ENCODE measurements at regions not wholly inside any gene's neighbourhood (a gene's known extent, or its start where the extent isn't known, plus 50 kb on each side); places are given as distances from the start of the nearest gene placed in this dataset.

- no peak for TF ChIP-seq CTCF (IDR thresholded peaks at IDR 0.05; ENCODE audit: low read depth, low read length)
- H3K4me3 ChIP-seq (ENCODE audit: low read depth, low read length), result no peak overlapping the region
- no peak for DNase-seq (ENCODE audit: low read depth, low spot score)
- in situ Hi-C loops (cut with HindIII; ENCODE audit: low sequenced_read_pairs), result no loop called here
Observed at GRCh38 chr2:238725298-238725697, 122.6 kb upstream of the TWIST2 start.

DNA sequence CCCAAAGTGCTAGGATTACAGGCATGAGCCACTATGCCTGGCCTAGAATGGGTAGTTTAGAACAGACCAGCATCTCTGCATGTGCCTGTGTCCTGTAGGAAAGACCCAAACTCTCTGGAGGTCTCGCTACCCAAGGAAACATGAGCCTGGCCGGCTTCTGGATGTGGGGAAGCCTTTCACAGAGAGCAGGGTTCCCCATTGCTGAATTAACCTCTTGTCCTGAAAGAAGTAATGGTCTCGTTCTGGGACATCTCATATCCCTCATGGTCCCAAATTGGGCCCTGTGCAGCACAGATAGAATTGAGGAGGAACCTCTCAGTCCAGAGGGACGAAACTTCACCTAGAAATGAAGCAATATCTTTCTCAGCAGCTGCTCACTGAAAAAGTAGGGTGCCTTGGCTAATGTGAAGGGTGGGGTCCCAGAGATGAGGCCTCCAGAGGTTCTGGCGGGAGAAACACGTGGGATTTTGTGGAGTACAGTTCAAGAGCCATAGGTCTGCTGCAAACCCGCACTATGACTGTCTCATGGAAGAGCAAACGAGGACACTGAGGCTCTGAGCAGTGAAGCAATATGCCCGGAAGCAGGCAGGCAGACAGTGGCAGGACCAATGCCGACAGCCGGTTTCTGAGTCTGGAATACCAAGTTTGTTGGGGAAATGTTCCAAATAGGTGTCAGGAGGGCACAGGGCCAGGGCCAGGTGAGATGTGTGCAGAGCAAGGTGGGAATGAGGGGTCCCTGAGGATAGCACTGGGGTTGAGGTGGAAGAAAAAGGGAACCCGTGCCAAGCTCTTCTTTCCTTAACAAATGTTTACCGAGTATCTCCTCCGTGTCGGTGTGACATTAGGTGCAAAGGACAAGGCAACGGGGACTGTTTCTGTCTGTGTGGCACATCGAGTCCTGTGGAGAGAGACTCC lies 121.0 kb upstream of the TWIST2 start:
- H3K4me3 ChIP-seq (ENCODE audit: low read depth, low read length), result no peak overlapping the region
- DNase-seq (ENCODE audit: low read depth, low spot score), result no peak
- no peak for TF ChIP-seq CTCF (IDR thresholded peaks at IDR 0.05; ENCODE audit: low read depth, low read length)
- in situ Hi-C loops (cut with HindIII; ENCODE audit: low sequenced_read_pairs), result no loop called here

GRCh38 chr2:238727585-238728329 lies 120.1 kb upstream of the TWIST2 start:
- in situ Hi-C loops (cut with HindIII; ENCODE audit: low sequenced_read_pairs), result no loop called here
- no peak for TF ChIP-seq CTCF (IDR thresholded peaks at IDR 0.05; ENCODE audit: low read depth, low read length)
- no peak overlapping the region for H3K4me3 ChIP-seq (ENCODE audit: low read depth, low read length)
- no peak for DNase-seq (ENCODE audit: low read depth, low spot score)

DNA sequence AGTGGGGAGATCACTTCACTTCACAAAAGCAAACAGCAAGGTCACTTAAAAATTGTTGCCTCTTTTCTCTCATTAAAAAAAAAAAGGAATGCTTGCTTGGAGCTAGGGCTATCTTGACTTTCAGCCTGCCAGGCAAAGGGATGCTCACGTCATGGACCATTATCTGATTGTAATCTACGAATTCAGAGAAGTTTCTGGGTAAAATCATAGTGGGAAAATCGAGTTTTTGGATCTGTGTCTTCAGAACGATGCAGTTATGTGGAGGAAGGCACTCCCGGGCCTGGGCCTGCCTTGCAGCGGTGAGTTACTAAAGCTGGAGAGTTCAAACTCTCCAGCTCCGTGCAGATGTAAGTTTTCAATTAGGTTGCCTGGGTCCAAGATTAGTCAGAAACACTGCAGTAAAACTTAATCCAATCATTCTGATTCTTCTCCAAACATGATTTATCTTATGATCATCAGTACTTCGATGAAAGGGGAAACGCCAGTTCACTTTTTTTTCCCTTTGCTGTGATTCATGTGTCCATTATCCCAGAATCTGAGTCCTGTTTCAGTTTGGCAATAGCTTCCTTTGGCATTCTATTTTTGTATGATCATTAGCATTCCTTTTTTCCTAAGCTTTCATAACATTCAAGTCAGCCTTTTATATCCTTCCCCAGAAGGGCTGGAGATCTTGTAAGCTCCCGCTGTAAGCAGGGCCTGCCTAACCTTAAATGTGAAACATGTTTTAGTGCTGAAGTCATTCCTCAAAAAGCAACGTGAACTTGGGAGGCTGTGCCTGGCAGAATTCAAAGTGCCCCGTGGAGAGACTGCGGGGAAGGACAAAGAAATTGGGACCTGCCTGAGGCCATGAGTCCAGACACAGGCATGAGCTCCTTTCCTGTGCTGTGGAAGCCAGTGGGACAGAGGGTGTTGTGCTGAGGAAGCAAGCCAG lies 119.3 kb upstream of the TWIST2 start:
- DNase-seq (ENCODE audit: low read depth, low spot score), result peak; percentile 41
- in situ Hi-C loops (cut with HindIII; ENCODE audit: low sequenced_read_pairs), result no loop called here
- H3K4me3 ChIP-seq (ENCODE audit: low read depth, low read length), result no peak overlapping the region
- TF ChIP-seq CTCF (IDR thresholded peaks at IDR 0.05; ENCODE audit: low read depth, low read length), result no peak

- no peak for DNase-seq (ENCODE audit: low read depth, low spot score)
- H3K4me3 ChIP-seq (ENCODE audit: low read depth, low read length), result no peak overlapping the region
- TF ChIP-seq CTCF (IDR thresholded peaks at IDR 0.05; ENCODE audit: low read depth, low read length), result no peak
- in situ Hi-C loops (cut with HindIII; ENCODE audit: low sequenced_read_pairs), result no loop called here
Observed at GRCh38 chr2:238729261-238729935, 118.5 kb upstream of the TWIST2 start.
